ENCODE measurements at regions not wholly inside any gene's neighbourhood (a gene's known extent, or its start where the extent isn't known, plus 50 kb on each side); places are given as distances from the start of the nearest gene placed in this dataset.

DNA sequence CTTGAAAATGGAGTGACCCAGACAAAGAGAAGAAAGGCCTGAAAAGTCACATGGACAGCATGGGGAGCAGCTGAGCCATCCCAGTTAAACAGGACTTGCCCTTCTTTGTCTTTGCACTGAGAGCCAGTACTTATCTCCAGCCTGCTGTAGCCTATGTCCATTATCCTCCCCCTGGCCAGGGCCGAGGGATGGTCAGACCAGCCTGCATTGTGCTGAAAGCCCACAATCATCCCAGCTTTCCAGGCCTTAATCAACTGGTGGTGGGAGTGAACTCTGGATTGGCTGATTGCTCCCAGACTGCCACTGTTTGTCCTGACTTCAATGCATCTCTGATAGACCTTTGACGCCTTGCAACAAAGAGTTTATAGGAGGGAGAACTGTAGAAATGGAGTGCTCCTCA lies 453.1 kb downstream of the EPHA5 start:
- TF ChIP-seq POLR2AphosphoS5 (IDR thresholded peaks at IDR 0.05; ENCODE audit: low read depth), result no peak
- TF ChIP-seq GABPA (IDR thresholded peaks at IDR 0.05; ENCODE audit: low read depth), result no peak
- TF ChIP-seq, protein P1, sequence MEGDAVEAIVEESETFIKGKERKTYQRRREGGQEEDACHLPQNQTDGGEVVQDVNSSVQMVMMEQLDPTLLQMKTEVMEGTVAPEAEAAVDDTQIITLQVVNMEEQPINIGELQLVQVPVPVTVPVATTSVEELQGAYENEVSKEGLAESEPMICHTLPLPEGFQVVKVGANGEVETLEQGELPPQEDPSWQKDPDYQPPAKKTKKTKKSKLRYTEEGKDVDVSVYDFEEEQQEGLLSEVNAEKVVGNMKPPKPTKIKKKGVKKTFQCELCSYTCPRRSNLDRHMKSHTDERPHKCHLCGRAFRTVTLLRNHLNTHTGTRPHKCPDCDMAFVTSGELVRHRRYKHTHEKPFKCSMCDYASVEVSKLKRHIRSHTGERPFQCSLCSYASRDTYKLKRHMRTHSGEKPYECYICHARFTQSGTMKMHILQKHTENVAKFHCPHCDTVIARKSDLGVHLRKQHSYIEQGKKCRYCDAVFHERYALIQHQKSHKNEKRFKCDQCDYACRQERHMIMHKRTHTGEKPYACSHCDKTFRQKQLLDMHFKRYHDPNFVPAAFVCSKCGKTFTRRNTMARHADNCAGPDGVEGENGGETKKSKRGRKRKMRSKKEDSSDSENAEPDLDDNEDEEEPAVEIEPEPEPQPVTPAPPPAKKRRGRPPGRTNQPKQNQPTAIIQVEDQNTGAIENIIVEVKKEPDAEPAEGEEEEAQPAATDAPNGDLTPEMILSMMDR (IDR thresholded peaks at IDR 0.05; ENCODE audit: insufficient read depth, low read length), result no peak
- TF ChIP-seq REST (IDR thresholded peaks at IDR 0.05; ENCODE audit: insufficient replicate concordance, low read depth), result no peak
- no peak for TF ChIP-seq SPI1 (IDR thresholded peaks at IDR 0.05; ENCODE audit: borderline replicate concordance, low read depth)
- DNase-seq (ENCODE audit: low read depth in 1 of 2, low spot score in 1 of 2), result no peak
- no peak overlapping the region for H3K4me3 ChIP-seq (replicated peaks; ENCODE audit: insufficient read depth, low read length)

GRCh38 chr4:65202853-65203236 lies 467.4 kb downstream of the EPHA5 start:
- DNase-seq (ENCODE audit: low read depth in 1 of 2, low spot score in 1 of 2), result no peak
- Histone ChIP-seq H3K4me3 (replicated peaks; ENCODE audit: insufficient read depth, low read length) (no peak overlapping the region), H3K27me3 (ENCODE audit: insufficient read depth, poor library complexity, severe bottlenecking) (no peaks in the 10 kb centered on the region), H3K27ac (replicated peaks) (no peak overlapping the region)
- TF ChIP-seq, protein P1 (IDR thresholded peaks at IDR 0.05; ENCODE audit: insufficient read depth, low read length), result no peak
- TF ChIP-seq REST (IDR thresholded peaks at IDR 0.05; ENCODE audit: insufficient replicate concordance, low read depth) (no peak), POLR2AphosphoS5 (IDR thresholded peaks at IDR 0.05; ENCODE audit: low read depth) (no peak), GABPA (IDR thresholded peaks at IDR 0.05; ENCODE audit: low read depth) (no peak), SPI1 (IDR thresholded peaks at IDR 0.05; ENCODE audit: borderline replicate concordance, low read depth) (no peak)

More for the DNA sequence above, 453.1 kb downstream of the EPHA5 start:
- H3K27me3 ChIP-seq (ENCODE audit: insufficient read depth, poor library complexity, severe bottlenecking), result no peaks in the 10 kb centered on the region
- no peak overlapping the region for H3K27ac ChIP-seq (replicated peaks)

DNA sequence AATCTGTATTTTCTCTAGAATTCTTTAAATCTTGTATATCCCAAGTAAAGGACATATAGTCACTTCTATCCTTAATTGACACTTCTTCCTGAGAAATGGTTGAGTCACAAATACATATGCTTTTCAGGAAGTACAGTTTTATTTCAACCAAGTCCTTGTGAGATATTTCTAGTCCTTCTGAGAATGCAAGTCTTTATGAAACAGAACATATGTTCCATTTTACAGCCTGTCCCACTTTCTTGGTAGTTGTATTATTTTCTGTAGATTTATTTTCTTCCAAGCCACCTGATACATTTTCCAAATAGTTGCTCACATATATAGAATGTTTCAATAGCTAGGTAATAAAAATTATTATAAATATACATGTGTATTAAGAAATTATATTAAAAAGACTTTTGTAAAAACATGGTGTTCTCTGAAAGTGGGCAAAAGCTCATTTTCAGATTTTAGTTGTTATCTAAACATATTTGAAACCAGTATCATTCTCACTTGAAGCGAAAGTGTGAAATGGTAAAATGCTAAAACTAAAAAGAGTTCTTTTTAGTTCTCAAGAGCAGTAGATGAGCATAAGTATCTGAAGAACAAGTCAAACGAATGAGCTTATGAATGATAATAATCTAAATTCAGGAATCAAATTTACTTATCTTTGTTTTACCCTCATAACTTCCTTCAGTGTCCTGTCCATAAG lies 468.0 kb downstream of the EPHA5 start:
- Histone ChIP-seq H3K27ac (replicated peaks) (no peak overlapping the region), H3K4me3 (replicated peaks; ENCODE audit: insufficient read depth, low read length) (no peak overlapping the region), H3K27me3 (ENCODE audit: insufficient read depth, poor library complexity, severe bottlenecking) (no peaks in the 10 kb centered on the region)
- no peak for DNase-seq (ENCODE audit: low read depth in 1 of 2, low spot score in 1 of 2)
- no peak for TF ChIP-seq SPI1 (IDR thresholded peaks at IDR 0.05; ENCODE audit: borderline replicate concordance, low read depth)
- TF ChIP-seq, protein P1 (IDR thresholded peaks at IDR 0.05; ENCODE audit: insufficient read depth, low read length), result no peak
- TF ChIP-seq REST (IDR thresholded peaks at IDR 0.05; ENCODE audit: insufficient replicate concordance, low read depth), result no peak
- no peak for TF ChIP-seq POLR2AphosphoS5 (IDR thresholded peaks at IDR 0.05; ENCODE audit: low read depth)
- no peak for TF ChIP-seq GABPA (IDR thresholded peaks at IDR 0.05; ENCODE audit: low read depth)
